Prostate gland (tissue), 2 donors: ENCODE measurements at regions not wholly inside any gene's neighbourhood (a gene's known extent, or its start where the extent isn't known, plus 50 kb on each side); places are given as distances from the start of the nearest gene placed in this dataset.

Experiments
- CTCF ChIP-seq, 4 experiments: fragments of 200-600 bp in 2 of 4; fragments of 450-650 bp in 2 of 4; sonication (generic) in 2 of 4; IDR thresholded peaks; 1 replicate in 3 of 4; 2 replicates in 1 of 4; pipeline ENCODE4 v1.5.1; 2016 to 2019; ENCODE audit warnings: antibody characterized with exemption in 4 of 4, mild to moderate bottlenecking in 2 of 4, moderate library complexity in 2 of 4
- POLR2A ChIP-seq: fragments of 450-650 bp; IDR thresholded peaks from one replicate; pipeline ENCODE4 v1.6.1; 2016; ENCODE audit warnings: antibody characterized with exemption, mild to moderate bottlenecking
- POLR2AphosphoS5 ChIP-seq: sonication (generic); formaldehyde crosslinking; IDR thresholded peaks from one replicate; pipeline ENCODE4 v1.6.1; 2017; ENCODE audit warnings: antibody characterized with exemption

DNA sequence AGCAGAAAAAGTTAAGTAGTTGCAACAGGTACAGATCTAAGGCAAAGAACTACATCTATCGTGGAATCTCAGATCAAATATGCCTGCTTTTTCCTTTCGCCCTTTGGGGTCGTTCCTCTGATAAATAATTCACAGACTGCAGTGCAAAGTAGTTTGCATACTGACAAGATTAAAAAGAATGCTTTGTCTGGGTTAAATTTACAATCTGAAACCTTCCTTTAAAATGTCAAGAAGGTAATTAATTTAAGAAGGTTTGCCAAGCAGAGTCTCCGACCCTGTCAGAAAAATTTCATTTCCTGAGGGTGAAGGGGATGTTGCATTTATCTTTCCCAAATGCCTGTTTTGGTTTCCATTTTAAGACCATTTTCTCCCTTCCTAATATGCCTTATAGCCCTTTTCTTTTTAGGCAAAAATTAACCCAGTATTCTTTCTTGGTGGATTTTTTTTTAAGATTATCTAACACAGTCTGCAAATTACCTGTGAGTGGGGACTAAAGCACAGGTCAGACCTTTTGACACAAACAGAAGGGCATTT lies 406.9 kb downstream of the LRIG3 start:
- no peak for TF ChIP-seq CTCF (IDR thresholded peaks at IDR 0.05)
- TF ChIP-seq POLR2AphosphoS5, result no peak
- no peak for TF ChIP-seq POLR2A
